Neural cell (in vitro differentiated cells): ENCODE measurements at regions not wholly inside any gene's neighbourhood (a gene's known extent, or its start where the extent isn't known, plus 50 kb on each side); places are given as distances from the start of the nearest gene placed in this dataset.

Experiments
- H2AFZ ChIP-seq: fragments of 200-600, 300-800 bp; sonication (generic), shearing (Covaris generic); 2 replicates; pipeline ENCODE4 v1.6.0; 2014; ENCODE audit warnings: low read depth, mild to moderate bottlenecking, antibody characterized with exemption, low read length, moderate library complexity
- H3F3A ChIP-seq: fragments of 200-600 bp; shearing (Covaris generic); 2 replicates; pipeline ENCODE4 v1.6.1; 2016; ENCODE audit warnings: mild to moderate bottlenecking, moderate library complexity, mixed read lengths, antibody characterized with exemption, low read length; ENCODE audit not compliant: insufficient read depth, poor library complexity, severe bottlenecking
- H3K27ac ChIP-seq: fragments of 200-600, 300-800 bp; sonication (generic), shearing (Covaris generic); 2 replicates; pipeline ENCODE4 v1.5.1; 2014; ENCODE audit warnings: mild to moderate bottlenecking, low read length, moderate library complexity
- H3K27me3 ChIP-seq: fragments of 300-800, 200-600 bp; sonication (generic), shearing (Covaris generic); 2 replicates; pipeline ENCODE4 v1.6.0; 2014; ENCODE audit warnings: mild to moderate bottlenecking, low read depth, low read length, moderate library complexity; ENCODE audit not compliant: insufficient read depth
- H3K36me3 ChIP-seq: fragments of 300-800, 200-600 bp; sonication (generic), shearing (Covaris generic); 2 replicates; pipeline ENCODE4 v1.5.1; 2014; ENCODE audit warnings: mild to moderate bottlenecking, antibody characterized with exemption, low read length, moderate library complexity; ENCODE audit not compliant: insufficient read depth
- H3K4me2 ChIP-seq: fragments of 300-800, 200-600 bp; sonication (generic), shearing (Covaris generic); 2 replicates; pipeline ENCODE4 v1.6.0; 2014; ENCODE audit warnings: mild to moderate bottlenecking, low read length
- H3K4me3 ChIP-seq: fragments of 300-800, 200-600 bp; sonication (generic), shearing (Covaris generic); 2 replicates; pipeline ENCODE4 v1.5.1; 2014; ENCODE audit warnings: mild to moderate bottlenecking, low read length, moderate library complexity
- H3K79me2 ChIP-seq: fragments of 200-600 bp; shearing (Covaris generic); replicated peaks from 2 replicates; pipeline ENCODE4 v1.6.0; 2014; ENCODE audit warnings: mild to moderate bottlenecking, low read length, moderate library complexity; ENCODE audit not compliant: insufficient read depth
- H3K9ac ChIP-seq: fragments of 300-800, 200-600 bp; sonication (generic), shearing (Covaris generic); 2 replicates; pipeline ENCODE4 v1.6.1; 2016; ENCODE audit warnings: mild to moderate bottlenecking, low read length, mixed read lengths
- H3K9me2 ChIP-seq: fragments of 200-600 bp; shearing (Covaris generic); 2 replicates; pipeline ENCODE4 v1.6.1; 2016; ENCODE audit warnings: mild to moderate bottlenecking, low read length, mixed read lengths; ENCODE audit not compliant: insufficient read depth
- H3K9me3 ChIP-seq: fragments of 200-600, 300-800 bp; sonication (generic), shearing (Covaris generic); 2 replicates; pipeline ENCODE4 v1.6.1; 2016; ENCODE audit warnings: mild to moderate bottlenecking, mixed run types, low read length, moderate library complexity, mixed read lengths
- H4K20me1 ChIP-seq: fragments of 200-600 bp; shearing (Covaris generic); 2 replicates; pipeline ENCODE4 v1.6.1; 2016; ENCODE audit warnings: mild to moderate bottlenecking, mixed run types; ENCODE audit not compliant: insufficient read depth
- CTCF ChIP-seq: fragments of 450-650 bp; IDR thresholded peaks from 2 replicates; pipeline ENCODE4 v1.5.1; 2014; ENCODE audit warnings: antibody characterized with exemption, mild to moderate bottlenecking, moderate library complexity; ENCODE audit not compliant: poor library complexity, severe bottlenecking
- EP300 ChIP-seq: fragments of 450-650 bp; conservative IDR thresholded peaks from 2 replicates; pipeline ENCODE4 v1.6.1; 2014; ENCODE audit warnings: antibody characterized with exemption, mild to moderate bottlenecking, moderate library complexity; ENCODE audit not compliant: poor library complexity, severe bottlenecking
- EZH2 ChIP-seq: fragments of 200-600, 300-800 bp; shearing (Covaris generic), sonication (generic); IDR thresholded peaks from 2 replicates; pipeline ENCODE4 v1.6.1; 2014; ENCODE audit warnings: antibody characterized with exemption, low read length, borderline replicate concordance, mild to moderate bottlenecking; ENCODE audit not compliant: insufficient read depth, poor library complexity, severe bottlenecking
- MXI1 ChIP-seq: fragments of 450-650 bp; conservative IDR thresholded peaks from 2 replicates; pipeline ENCODE4 v1.6.1; 2014; ENCODE audit warnings: antibody characterized with exemption, mild to moderate bottlenecking; ENCODE audit not compliant: poor library complexity, severe bottlenecking
- POLR2AphosphoS5 ChIP-seq: IDR thresholded peaks from 2 replicates; pipeline ENCODE4 v1.6.1; 2012
- RAD21 ChIP-seq: fragments of 450-650 bp; conservative IDR thresholded peaks from 2 replicates; pipeline ENCODE4 v1.6.1; 2014; ENCODE audit warnings: antibody characterized with exemption, mild to moderate bottlenecking, moderate library complexity
- REST ChIP-seq: IDR thresholded peaks from 2 replicates; pipeline ENCODE4 v1.6.1; 2012; ENCODE audit warnings: borderline replicate concordance
- SMC3 ChIP-seq: fragments of 450-650 bp; conservative IDR thresholded peaks from 2 replicates; pipeline ENCODE4 v1.6.1; 2014; ENCODE audit warnings: antibody characterized with exemption, mild to moderate bottlenecking, moderate library complexity; ENCODE audit not compliant: poor library complexity
- TAF1 ChIP-seq: IDR thresholded peaks from 2 replicates; pipeline ENCODE4 v1.6.1; 2012; ENCODE audit warnings: low read depth

- H3K27ac ChIP-seq = no peak overlapping the region
- no peaks in the 10 kb centered on the region for H3F3A ChIP-seq
- no peak overlapping the region for H3K4me3 ChIP-seq
- TF ChIP-seq MXI1 (no peak), CTCF (no peak), RAD21 (no peak), REST (no peak), SMC3 (no peak), TAF1 (no peak), EZH2 (no peak), POLR2AphosphoS5 (no peak), EP300 (no peak)
- no peaks in the 10 kb centered on the region for H3K36me3 ChIP-seq
- no peaks in the 10 kb centered on the region for H3K79me2 ChIP-seq
- peaks cover 75% of the 10 kb centered on the region for H3K27me3 ChIP-seq
- no peak overlapping the region for H3K9ac ChIP-seq
- H3K4me2 ChIP-seq = no peak overlapping the region
- no peaks in the 10 kb centered on the region for H3K9me3 ChIP-seq
- no peaks in the 10 kb centered on the region for H3K9me2 ChIP-seq
- H4K20me1 ChIP-seq = no peaks in the 10 kb centered on the region
- no peak overlapping the region for H2AFZ ChIP-seq
These were observed 75.1 kb upstream of the EN2 start for GRCh38 chr7:155382802-155383171.

GRCh38 chr7:155383756-155384491 is 74.0 kb upstream of the EN2 start:
- Histone ChIP-seq H3K36me3 (no peaks in the 10 kb centered on the region), H3F3A (no peaks in the 10 kb centered on the region), H3K4me2 (no peak overlapping the region), H3K27ac (no peak overlapping the region), H3K9me3 (no peaks in the 10 kb centered on the region), H4K20me1 (no peaks in the 10 kb centered on the region), H3K27me3 (peaks cover 64% of the 10 kb centered on the region), H3K9me2 (no peaks in the 10 kb centered on the region), H3K9ac (no peak overlapping the region), H3K4me3 (no peak overlapping the region), H3K79me2 (no peaks in the 10 kb centered on the region), H2AFZ (no peak overlapping the region)
- TF ChIP-seq MXI1 (no peak), EZH2 (no peak), RAD21 (no peak), REST (no peak), TAF1 (no peak), EP300 (no peak), SMC3 (no peak), CTCF (no peak), POLR2AphosphoS5 (no peak)
